H1 (cell line): ENCODE measurements at regions not wholly inside any gene's neighbourhood (a gene's known extent, or its start where the extent isn't known, plus 50 kb on each side); places are given as distances from the start of the nearest gene placed in this dataset.

Source experiments
- HDAC2 ChIP-seq, 2 experiments: fragments of 300-600 bp in 1 of 2; sonication (generic) in 1 of 2; IDR thresholded peaks; 2 replicates each; pipeline ENCODE4 v1.6.1; 2011 to 2012; ENCODE audit warnings: low read depth in 2 of 2, low read length in 2 of 2, mild to moderate bottlenecking in 2 of 2, moderate library complexity in 2 of 2, borderline replicate concordance in 1 of 2, inconsistent platforms in 1 of 2
- KDM4A ChIP-seq: IDR thresholded peaks from one replicate; pipeline ENCODE4 v1.7.1; 2012; ENCODE audit warnings: low read depth, mild to moderate bottlenecking, moderate library complexity, low read length, inconsistent platforms; ENCODE audit not compliant: severe bottlenecking
- RXRA ChIP-seq: IDR thresholded peaks from 2 replicates; pipeline ENCODE4 v1.6.1; 2011; ENCODE audit warnings: low read depth, mild to moderate bottlenecking, low read length, moderate library complexity; ENCODE audit not compliant: insufficient read depth
- SRF ChIP-seq: IDR thresholded peaks from 2 replicates; pipeline ENCODE4 v1.6.1; 2011; ENCODE audit warnings: mild to moderate bottlenecking, low read depth, low read length, moderate library complexity
- TF ChIP-seq, protein P1 (sequence below): IDR thresholded peaks from 2 replicates; pipeline ENCODE4 v1.6.1; 2012; ENCODE audit warnings: inconsistent platforms

DNA sequence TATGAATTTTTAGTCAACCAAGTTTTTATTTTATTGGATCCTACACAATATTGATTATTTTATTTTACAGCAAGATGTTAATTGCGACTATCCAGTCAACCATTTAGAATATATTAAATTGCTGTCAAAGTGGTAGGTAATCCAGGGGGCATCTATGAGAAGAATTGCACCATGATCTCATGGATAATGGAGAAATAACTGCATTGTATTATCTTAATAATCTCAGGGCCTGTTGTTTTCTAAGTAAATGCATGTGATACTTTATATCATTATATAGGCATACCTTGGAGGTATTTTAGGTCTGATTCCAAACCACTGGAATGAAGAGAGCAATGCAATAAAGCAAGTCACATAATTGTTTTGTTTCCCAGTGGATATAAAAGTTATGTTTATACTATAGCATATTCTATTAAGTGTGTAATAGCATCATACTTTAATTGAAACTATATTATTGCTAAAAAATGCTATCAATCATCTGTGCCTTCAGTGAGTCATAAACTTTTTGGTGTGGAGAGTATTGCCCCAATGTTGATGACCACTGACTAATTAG, 595.4 kb upstream of the CHORDC1 start (continued):
- TF ChIP-seq RXRA (no peak), HDAC2 (IDR thresholded peaks at IDR 0.05; ENCODE audit: borderline replicate concordance in 1 of 2, low read depth in 2 of 2, low read length in 2 of 2) (no peak), SRF (no peak), KDM4A (no peak)
- TF ChIP-seq, protein P1, sequence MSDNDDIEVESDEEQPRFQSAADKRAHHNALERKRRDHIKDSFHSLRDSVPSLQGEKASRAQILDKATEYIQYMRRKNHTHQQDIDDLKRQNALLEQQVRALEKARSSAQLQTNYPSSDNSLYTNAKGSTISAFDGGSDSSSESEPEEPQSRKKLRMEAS, result no peak
